ENCODE measurements at regions not wholly inside any gene's neighbourhood (a gene's known extent, or its start where the extent isn't known, plus 50 kb on each side); places are given as distances from the start of the nearest gene placed in this dataset.

DNA sequence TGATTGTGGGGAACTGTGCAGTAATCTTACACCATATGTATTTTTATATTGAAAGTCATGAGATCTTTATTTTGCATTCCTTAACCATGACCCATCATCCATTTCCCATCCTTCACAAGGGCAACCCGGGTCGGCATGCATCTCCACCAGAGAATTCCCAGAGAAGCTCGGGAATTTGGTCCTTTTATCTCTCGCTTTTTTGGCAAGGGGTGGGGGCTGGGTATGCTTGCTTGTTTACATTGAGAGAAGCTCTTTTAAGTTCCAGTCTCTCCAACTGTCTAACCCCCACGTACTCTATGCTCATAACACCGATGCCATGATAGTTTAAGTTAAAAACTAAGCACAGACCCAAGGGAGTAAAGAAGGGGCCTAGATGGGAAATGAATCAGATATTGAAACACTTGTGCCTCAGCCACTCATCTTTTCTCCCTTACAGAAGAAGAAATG is 109.9 kb upstream of the NFIB start:
- TF ChIP-seq, protein P1, sequence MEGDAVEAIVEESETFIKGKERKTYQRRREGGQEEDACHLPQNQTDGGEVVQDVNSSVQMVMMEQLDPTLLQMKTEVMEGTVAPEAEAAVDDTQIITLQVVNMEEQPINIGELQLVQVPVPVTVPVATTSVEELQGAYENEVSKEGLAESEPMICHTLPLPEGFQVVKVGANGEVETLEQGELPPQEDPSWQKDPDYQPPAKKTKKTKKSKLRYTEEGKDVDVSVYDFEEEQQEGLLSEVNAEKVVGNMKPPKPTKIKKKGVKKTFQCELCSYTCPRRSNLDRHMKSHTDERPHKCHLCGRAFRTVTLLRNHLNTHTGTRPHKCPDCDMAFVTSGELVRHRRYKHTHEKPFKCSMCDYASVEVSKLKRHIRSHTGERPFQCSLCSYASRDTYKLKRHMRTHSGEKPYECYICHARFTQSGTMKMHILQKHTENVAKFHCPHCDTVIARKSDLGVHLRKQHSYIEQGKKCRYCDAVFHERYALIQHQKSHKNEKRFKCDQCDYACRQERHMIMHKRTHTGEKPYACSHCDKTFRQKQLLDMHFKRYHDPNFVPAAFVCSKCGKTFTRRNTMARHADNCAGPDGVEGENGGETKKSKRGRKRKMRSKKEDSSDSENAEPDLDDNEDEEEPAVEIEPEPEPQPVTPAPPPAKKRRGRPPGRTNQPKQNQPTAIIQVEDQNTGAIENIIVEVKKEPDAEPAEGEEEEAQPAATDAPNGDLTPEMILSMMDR (IDR thresholded peaks at IDR 0.05), result no peak
- TF ChIP-seq POLR2AphosphoS5 (IDR thresholded peaks at IDR 0.05) (no peak), POLR2A (IDR thresholded peaks at IDR 0.05) (no peak), EP300 (IDR thresholded peaks at IDR 0.05) (no peak)
- H3K27ac ChIP-seq, result no peak overlapping the region
- DNase-seq, result no peak
- H3K27me3 ChIP-seq, result no peaks in the 10 kb centered on the region
- peaks cover 0 to 5% (median 2%) of the 10 kb centered on the region in 4 donors for H3K4me1 ChIP-seq
- H3K9me3 ChIP-seq, result no peaks in the 10 kb centered on the region
- no peak overlapping the region for H3K4me3 ChIP-seq
- no peaks in the 10 kb centered on the region for H3K36me3 ChIP-seq
- no peak for ATAC-seq (ENCODE audit: low FRiP score in 2 of 2)
- 78 to 84% methylated on average over 6 of the region's 6 CpGs for WGBS, 2 donors

- H3K27me3 ChIP-seq, result no peaks in the 10 kb centered on the region
- H3K4me1 ChIP-seq, result no peaks in the 10 kb centered on the region
- no peak for ATAC-seq (ENCODE audit: low FRiP score in 2 of 2)
- WGBS, 2 donors, result 82 to 90% methylated on average over 1 of the region's 1 CpG
- TF ChIP-seq POLR2AphosphoS5 (IDR thresholded peaks at IDR 0.05) (no peak), EP300 (IDR thresholded peaks at IDR 0.05) (no peak), POLR2A (IDR thresholded peaks at IDR 0.05) (no peak)
- TF ChIP-seq, protein P1 (IDR thresholded peaks at IDR 0.05), result no peak
- no peak for DNase-seq
- no peaks in the 10 kb centered on the region for H3K36me3 ChIP-seq
- no peaks in the 10 kb centered on the region for H3K9me3 ChIP-seq
- H3K4me3 ChIP-seq, result no peak overlapping the region
- H3K27ac ChIP-seq, result no peak overlapping the region
Measured at GRCh38 chr9:14421291-14421690, 107.3 kb upstream of the NFIB start.

DNA sequence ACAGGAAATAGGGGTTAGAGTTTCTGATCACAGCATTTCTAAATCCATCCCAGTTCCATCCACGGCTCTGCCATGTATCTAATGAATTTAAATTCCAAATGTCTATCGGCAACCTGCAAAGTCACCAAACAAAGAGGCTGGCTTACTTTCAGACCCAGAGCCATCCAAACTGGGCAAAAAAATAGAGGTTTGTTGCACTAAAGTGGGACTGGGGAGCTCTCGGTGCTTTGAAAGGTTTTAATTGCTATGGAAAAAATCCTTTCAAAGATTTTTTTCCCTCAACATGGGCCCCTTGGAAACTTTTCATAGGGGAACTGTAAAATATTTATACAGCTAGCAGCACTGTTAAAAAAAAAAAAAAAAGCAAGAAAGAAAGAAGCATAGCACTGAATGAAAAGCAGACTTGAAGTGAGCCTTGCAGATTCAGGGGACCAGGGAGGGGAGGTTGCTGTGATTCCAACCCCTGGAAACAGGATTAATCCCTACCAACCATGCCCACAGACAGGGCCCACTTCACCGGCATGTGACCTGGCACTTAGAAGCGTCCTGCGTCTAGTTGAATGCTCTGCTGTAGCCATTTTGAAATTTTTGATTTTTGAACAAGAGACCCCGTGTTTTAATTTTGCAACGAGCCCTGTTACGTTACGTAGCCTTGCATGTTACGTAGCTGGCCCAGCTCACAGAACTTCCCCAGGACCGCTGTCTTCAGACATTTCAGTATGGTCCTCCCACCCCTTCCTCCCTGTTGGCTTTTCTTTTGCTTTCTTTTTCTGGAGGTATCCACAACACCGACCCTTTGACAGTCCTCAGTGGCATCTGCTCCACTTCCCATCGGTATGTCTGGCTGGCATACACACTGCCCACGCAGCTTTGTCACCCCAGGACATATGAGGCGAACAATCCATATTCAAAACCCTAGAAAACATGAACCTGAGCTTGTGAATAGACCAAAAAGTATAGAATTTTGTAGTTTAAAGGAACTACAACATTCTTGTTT is 105.3 kb upstream of the NFIB start:
- Histone ChIP-seq H3K4me3 (no peak overlapping the region), H3K36me3 (no peaks in the 10 kb centered on the region), H3K9me3 (no peaks in the 10 kb centered on the region), H3K4me1 (no peaks in the 10 kb centered on the region), H3K27ac (no peak overlapping the region), H3K27me3 (no peaks in the 10 kb centered on the region)
- ATAC-seq (ENCODE audit: low FRiP score in 2 of 2) (no peak), DNase-seq (no peak)
- TF ChIP-seq, protein P1 (IDR thresholded peaks at IDR 0.05), result no peak
- TF ChIP-seq POLR2A (IDR thresholded peaks at IDR 0.05) (no peak), EP300 (IDR thresholded peaks at IDR 0.05) (no peak), POLR2AphosphoS5 (IDR thresholded peaks at IDR 0.05) (no peak)
- 80 to 81% methylated on average over 16 of the region's 16 CpGs for WGBS, 2 donors

- no peak overlapping the region for H3K27ac ChIP-seq
- H3K27me3 ChIP-seq, result no peaks in the 10 kb centered on the region
- H3K4me3 ChIP-seq, result no peak overlapping the region
- WGBS, 2 donors, result 69 to 72% methylated on average over 5 of the region's 5 CpGs
- H3K4me1 ChIP-seq, result no peaks in the 10 kb centered on the region
- no peaks in the 10 kb centered on the region for H3K36me3 ChIP-seq
- no peak for ATAC-seq (ENCODE audit: low FRiP score in 2 of 2)
- no peaks in the 10 kb centered on the region for H3K9me3 ChIP-seq
- no peak for DNase-seq
- TF ChIP-seq POLR2A (IDR thresholded peaks at IDR 0.05), result no peak
- no peak for TF ChIP-seq EP300 (IDR thresholded peaks at IDR 0.05)
- no peak for TF ChIP-seq POLR2AphosphoS5 (IDR thresholded peaks at IDR 0.05)
- TF ChIP-seq, protein P1 (IDR thresholded peaks at IDR 0.05), result no peak
Measured at GRCh38 chr9:14418301-14418940, 104.5 kb upstream of the NFIB start.
